D341Med (cell line): ENCODE measurements at regions not wholly inside any gene's neighbourhood (a gene's known extent, or its start where the extent isn't known, plus 50 kb on each side); places are given as distances from the start of the nearest gene placed in this dataset.
"Not testable (repeated sequence)": the region's sequence is repeated elsewhere in the genome, so short reads cannot be mapped to it uniquely, and the experiment has no call there.

ENCODE experiments used
- DNase-seq: peaks from one replicate; pipeline ENCODE4 v3.0.0; 2012; ENCODE audit warnings: low spot score

- not testable (repeated sequence) for DNase-seq
These were observed 330.1 kb upstream of the AR start for GRCh38 chrX:67213686-67214085.

GRCh38 chrX:67207912-67208311 is 335.9 kb upstream of the AR start:
- no peak for DNase-seq

DNA sequence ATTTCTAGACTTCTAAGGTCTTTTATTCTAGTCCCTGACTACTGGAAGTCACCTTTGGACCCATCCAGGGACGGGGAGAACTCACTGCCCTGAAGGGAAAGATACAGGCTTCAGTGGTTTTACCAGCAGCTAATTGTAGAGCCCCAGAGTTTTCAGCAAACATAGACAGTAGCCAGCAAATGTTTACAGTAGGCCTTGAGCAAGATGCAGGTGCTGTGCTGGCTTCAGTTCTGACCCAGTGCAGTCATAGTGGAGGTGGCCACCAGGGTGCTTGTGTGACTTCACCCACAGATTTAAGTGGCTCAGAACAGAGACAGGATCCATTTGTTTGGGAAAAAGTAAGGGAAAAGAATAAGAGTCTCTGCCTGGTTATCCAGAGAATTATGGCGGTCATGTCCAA is 384.4 kb upstream of the AR start:
- no peak for DNase-seq

- no peak for DNase-seq
These were observed 429.2 kb upstream of the AR start for GRCh38 chrX:67114635-67115034.

DNA sequence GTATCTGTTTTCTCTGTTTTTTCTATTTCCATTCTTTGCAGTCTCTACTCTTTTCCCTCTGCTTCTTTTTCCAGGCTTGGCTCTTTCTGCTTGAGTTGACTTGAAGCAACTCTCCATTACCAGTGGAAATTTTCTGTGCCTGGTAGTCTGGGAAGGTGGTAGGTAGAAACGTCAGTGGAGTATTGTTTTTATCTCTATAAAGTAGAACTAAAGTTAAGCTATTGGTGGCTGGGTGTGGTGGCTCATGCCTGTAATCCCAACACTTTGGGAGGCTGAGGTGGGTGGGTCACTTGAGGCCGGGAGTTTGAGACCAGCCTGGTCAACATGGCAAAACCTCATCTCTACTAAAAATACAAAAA is 438.1 kb upstream of the AR start:
- no peak for DNase-seq

- no peak for DNase-seq
These were observed 438.7 kb upstream of the AR start for GRCh38 chrX:67104982-67105757.

DNA sequence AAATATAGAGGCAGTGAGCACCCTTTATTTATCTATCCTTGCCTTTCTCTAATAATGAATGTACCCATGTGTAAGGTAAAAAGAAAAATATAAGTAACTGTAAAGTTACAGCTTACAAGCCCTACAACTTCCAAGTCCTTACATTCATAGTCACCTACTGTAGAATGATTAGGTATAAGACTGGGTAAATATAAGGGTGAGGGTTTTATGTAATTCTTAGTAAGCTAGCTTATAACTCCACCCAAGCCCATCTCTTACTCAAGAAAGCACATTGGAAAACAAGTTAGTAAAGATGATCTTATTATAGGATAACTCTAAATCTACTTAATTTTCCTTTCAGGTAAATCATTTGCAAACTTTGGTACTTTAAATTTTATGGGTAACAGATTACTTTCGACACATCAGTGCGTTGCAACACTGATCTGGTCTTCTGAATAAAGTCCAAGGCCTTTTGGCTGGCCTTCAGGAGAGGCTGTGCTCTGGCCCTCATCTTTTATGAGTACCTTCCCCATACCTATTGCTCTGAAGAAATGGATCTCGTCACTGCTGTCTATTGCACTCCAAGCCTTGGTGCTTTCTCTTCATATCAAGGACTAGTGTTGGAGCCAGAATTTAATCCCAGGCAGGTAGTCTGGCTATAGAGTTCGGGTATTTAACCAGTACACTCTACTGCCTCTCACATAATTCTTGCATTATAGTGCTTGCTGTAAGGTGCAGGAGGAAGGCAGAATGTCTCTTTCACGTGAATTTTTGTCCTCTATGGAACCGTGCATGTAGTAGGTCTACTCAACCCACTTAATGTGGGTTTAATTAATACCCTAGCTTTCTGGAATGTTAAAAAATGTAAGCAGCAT is 443.6 kb upstream of the AR start:
- no peak for DNase-seq

- DNase-seq = no peak
These were observed 449.8 kb upstream of the AR start for GRCh38 chrX:67094061-67094460.

- no peak for DNase-seq
These were observed 411.9 kb upstream of the EDA2R start for GRCh38 chrX:67050760-67051159.

DNA sequence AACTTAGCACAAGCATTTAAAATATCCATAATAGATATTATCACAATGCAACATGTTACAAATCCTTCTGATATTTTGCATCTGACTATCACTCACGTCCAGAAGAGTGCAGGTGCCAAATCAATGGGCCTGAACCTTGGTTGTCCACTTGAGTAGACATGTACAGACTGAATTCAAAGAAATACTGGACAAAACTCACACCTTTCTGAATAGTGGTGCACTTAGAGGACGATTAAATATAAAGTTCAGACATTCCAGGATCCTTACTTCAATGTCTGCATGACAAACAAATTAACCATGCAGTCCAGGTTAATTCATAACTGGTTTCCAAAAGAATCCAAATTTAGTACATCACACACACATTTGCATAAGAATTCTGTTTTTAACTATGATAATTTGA is 406.0 kb upstream of the EDA2R start:
- no peak for DNase-seq

GRCh38 chrX:67044029-67044653 is 405.3 kb upstream of the EDA2R start:
- no peak for DNase-seq

- no peak for DNase-seq
These were observed 365.6 kb upstream of the EDA2R start for GRCh38 chrX:67004451-67004850.

DNA sequence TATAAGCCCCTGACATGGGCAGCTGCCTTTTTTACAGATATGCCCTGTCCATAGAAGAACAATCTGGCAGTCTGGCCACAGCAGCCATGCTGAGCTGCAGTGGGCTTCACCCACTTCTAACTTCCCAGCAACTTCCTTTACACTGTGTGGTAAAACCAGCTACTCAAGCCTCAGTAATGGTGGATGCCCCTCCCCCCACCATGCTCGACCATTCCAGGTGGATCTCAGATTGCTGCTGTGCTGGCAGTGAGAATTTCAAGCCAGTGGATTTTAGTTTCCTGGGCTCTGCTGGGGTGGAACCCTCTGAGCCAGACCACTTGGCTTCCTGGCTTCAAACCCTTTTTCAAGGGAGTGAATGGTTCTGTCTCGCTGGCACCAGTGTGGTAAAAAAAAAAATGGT is 355.9 kb upstream of the EDA2R start:
- no peak for DNase-seq

DNA sequence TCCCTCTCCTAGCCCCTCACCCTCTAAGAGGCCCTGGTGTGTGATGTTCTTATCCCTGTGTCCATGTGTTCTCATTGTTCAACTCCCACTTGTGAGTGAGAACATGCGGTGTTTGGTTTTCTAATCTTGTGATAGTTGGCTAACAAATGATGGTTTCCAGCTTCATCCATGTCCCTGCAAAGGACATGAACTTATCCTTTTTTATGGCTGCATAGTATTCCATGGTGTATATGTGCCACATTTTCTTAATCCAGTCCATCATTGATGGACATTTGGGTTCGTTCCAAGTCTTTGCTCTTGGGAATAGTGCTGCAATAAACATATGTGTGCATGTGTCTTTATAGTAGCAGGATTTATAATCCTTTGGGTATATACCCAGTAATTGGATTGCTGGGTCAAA is 353.2 kb upstream of the EDA2R start:
- not testable (repeated sequence) for DNase-seq

- no peak for DNase-seq
These were observed 349.5 kb upstream of the EDA2R start for GRCh38 chrX:66988331-66988730.

- no peak for DNase-seq
These were observed 322.8 kb upstream of the EDA2R start for GRCh38 chrX:66961665-66962064.

DNA sequence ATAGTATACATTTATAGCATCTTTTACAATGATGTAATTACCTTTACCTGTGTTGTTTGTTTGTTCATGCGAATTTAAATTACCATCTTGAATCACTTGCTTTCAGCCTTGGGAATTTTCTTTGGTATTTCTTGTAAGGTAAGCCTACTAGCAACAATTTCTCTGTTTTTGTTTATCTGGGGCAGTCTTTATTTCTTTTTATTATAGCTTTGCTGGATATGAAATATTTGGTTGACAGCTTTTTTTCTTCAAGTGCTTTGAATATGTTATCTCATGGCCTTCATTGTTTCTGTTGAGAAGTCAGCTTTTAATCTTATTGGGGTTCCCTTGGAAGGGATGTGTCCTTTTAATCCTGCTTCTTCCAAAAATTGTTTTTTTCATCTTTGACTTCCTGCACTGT is 292.8 kb upstream of the EDA2R start:
- no peak for DNase-seq

GRCh38 chrX:66930516-66930915 is 291.6 kb upstream of the EDA2R start:
- DNase-seq = not testable (repeated sequence)

DNA sequence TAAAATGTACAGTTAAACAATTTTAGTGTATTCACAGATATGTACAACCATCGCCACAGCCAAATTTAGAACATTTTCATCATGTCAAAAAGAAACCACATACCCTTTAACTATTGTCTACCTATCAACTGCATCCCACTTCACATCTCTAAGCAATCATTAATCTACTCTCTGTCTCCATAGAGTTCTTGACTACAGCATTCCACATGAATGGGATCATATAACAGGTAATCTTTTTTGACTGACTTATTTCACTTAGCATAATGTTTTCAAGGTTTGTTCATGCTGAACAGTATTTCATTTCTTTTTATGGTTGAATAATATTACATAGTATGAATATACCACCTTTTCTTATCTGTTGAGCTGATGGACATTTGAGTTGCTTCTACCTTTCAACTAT is 281.4 kb upstream of the EDA2R start:
- DNase-seq = no peak

DNA sequence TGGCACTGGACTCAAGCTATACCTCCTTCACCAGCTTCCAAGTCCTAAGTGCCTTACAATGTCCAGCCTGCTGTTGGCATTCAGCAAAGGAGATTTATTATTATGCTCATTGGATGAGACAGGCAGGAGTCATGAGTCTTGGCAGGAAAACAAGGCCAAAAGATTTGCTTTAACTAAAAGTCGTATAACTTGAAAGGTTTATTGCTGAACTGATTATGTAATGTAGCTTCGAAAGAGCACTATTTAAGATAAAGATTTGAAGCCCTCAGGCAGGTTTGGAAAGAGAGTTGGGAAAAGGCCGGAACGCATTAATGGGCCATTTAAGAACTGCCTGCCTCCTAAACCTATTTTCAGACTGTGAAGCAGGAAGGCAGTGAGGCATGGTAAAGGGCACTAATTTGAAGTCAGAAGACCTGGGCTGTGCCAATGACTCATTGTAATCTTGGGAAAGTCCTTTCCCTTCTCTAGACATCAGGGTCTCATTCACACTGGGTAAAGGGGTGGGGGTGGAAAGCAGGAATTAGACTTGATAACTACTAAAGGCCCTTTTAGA is 280.5 kb upstream of the EDA2R start:
- DNase-seq = no peak

DNA sequence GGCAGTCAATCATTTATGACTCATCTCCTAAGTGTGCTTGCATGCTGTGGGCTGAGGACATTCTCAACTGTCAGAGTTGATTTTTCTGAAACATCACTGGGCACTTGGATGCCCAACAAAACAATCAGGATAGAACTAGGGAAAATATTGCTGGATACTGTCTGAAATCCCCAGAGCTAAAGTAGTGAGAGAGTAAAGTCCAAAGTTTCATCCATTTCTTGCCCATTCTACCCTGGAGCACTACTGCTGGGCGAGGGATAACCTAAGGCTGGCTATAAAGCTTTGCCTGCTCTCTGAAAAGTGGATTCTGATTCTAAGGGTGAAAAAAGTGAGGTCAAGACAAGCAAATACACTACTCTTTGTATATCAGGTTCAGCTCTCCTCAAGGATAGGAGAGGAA is 279.6 kb upstream of the EDA2R start:
- no peak for DNase-seq

GRCh38 chrX:66915893-66916292 is 277.0 kb upstream of the EDA2R start:
- DNase-seq = no peak

DNA sequence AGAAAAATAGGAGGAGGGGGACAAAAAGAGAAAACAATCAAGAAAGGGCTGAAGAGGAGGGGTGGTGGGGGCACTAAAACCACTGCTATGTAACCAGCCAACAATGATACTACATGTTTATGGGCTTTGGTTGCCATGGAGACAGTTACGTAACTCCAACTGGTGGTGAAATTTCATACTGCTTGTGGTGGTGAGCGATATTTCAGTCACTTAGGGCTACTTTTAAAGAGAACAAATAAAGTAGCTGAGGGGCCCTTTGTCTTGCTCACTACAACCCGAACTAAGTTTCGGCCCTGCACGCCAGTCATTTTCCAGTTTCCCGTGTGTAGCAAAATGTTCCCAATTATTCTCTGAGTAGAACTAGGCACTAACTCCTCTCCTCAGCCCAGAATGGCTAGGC is 275.2 kb upstream of the EDA2R start:
- DNase-seq = no peak
